HEK293 (cell line): ENCODE measurements at regions not wholly inside any gene's neighbourhood (a gene's known extent, or its start where the extent isn't known, plus 50 kb on each side); places are given as distances from the start of the nearest gene placed in this dataset.

Source experiments
- CTCF ChIP-seq: fragments of 450-650 bp; formaldehyde crosslinking; IDR thresholded peaks from 2 replicates; pipeline ENCODE4 v1.5.1; 2016; ENCODE audit warnings: missing biosample characterization, missing genetic modification characterization
- GLI4 ChIP-seq: fragments of 450-650 bp; formaldehyde crosslinking; IDR thresholded peaks from 2 replicates; pipeline ENCODE4 v1.5.1; 2016; ENCODE audit warnings: missing biosample characterization, missing genetic modification characterization
- GLIS1 ChIP-seq: fragments of 450-650 bp; formaldehyde crosslinking; IDR thresholded peaks from 2 replicates; pipeline ENCODE4 v1.5.1; 2016; ENCODE audit warnings: missing biosample characterization, missing genetic modification characterization
- ZBTB44 ChIP-seq: fragments of 450-650 bp; IDR thresholded peaks from 2 replicates; pipeline ENCODE4 v1.5.1; 2018; ENCODE audit warnings: missing biosample characterization, mild to moderate bottlenecking, missing genetic modification characterization
- ZFHX2 ChIP-seq: fragments of 450-650 bp; formaldehyde crosslinking; conservative IDR thresholded peaks from 2 replicates; pipeline ENCODE4 v1.5.1; 2016; ENCODE audit warnings: missing biosample characterization, missing genetic modification characterization
- ZNF658 ChIP-seq: fragments of 450-650 bp; formaldehyde crosslinking; IDR thresholded peaks from 2 replicates; pipeline ENCODE4; 2016; ENCODE audit warnings: missing biosample characterization, missing genetic modification characterization

GRCh38 chr11:119888119-119888518 is 159.1 kb upstream of the NECTIN1 start:
- no peak for TF ChIP-seq GLI4 (tag by site-specific recombination)
- TF ChIP-seq ZNF658: no peak
- no peak for TF ChIP-seq CTCF (tag by site-specific recombination)
- TF ChIP-seq ZBTB44 (tag by site-specific recombination): peak; percentile 73
- no peak for TF ChIP-seq ZFHX2
- TF ChIP-seq GLIS1 (tag by site-specific recombination): peak; percentile 100
